HFF-Myc (cell line): ENCODE measurements at regions not wholly inside any gene's neighbourhood (a gene's known extent, or its start where the extent isn't known, plus 50 kb on each side); places are given as distances from the start of the nearest gene placed in this dataset.

ENCODE experiments used
- DNase-seq: peaks from one replicate; pipeline ENCODE4 v3.0.0-alpha.2; 2011; ENCODE audit warnings: low read depth; ENCODE audit errors: extremely low read depth
- H3K4me3 ChIP-seq: replicated peaks from 2 replicates; pipeline ENCODE4 v1.5.1; 2011; ENCODE audit warnings: low read depth, mild to moderate bottlenecking, control low read depth, low read length
- CTCF ChIP-seq: IDR thresholded peaks from 2 replicates; pipeline ENCODE4 v1.5.1; 2012; ENCODE audit warnings: mild to moderate bottlenecking, low read depth, low read length, control low read depth; ENCODE audit errors: missing control alignments

GRCh38 chr11:10993640-10994039 is 135.8 kb upstream of the ZBED5 start:
- no peak for TF ChIP-seq CTCF
- no peak overlapping the region for H3K4me3 ChIP-seq
- no peak for DNase-seq

DNA sequence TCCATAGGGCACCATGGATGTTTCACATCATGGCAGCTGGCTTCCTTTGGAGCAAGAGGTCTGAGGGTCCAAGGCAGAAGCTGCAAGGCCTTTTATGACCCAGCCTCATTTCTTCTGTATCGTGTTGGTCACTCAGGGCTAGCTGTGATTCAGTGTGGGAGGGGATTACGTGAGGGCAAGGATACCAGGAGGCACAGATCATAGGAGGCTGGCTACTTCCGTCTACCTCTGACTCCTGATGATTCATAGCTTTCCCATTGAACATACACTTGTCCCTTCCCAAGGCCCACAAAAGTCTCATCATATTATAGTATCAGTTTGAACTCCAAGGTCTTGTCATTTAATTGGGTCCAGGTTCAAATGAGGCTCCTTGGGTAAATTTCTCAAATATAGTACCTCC is 135.3 kb upstream of the ZBED5 start:
- TF ChIP-seq CTCF: no peak
- DNase-seq: no peak
- no peak overlapping the region for H3K4me3 ChIP-seq

DNA sequence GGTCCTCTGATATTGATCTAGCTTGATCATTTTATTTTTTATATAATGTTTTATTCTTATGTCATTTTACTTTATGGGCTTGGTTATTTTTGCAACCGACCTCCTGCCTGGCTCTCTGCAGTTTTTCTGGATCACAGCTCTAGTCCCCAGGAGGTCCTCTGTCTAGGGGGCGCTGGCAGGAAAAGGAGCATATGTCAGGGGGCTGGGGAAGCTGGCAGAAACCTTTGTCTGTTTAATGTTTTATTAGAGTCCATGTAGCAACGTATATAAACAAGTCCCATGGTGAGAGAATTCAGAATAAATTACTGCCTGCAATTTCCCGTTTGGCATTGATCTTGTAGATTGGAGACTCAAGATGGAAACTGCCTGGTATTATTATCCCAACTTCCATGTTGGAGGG is 133.5 kb upstream of the ZBED5 start:
- TF ChIP-seq CTCF: no peak
- H3K4me3 ChIP-seq: no peak overlapping the region
- no peak for DNase-seq

GRCh38 chr11:10990637-10991193 is 132.9 kb upstream of the ZBED5 start:
- DNase-seq: no peak
- TF ChIP-seq CTCF: no peak
- H3K4me3 ChIP-seq: no peak overlapping the region

DNA sequence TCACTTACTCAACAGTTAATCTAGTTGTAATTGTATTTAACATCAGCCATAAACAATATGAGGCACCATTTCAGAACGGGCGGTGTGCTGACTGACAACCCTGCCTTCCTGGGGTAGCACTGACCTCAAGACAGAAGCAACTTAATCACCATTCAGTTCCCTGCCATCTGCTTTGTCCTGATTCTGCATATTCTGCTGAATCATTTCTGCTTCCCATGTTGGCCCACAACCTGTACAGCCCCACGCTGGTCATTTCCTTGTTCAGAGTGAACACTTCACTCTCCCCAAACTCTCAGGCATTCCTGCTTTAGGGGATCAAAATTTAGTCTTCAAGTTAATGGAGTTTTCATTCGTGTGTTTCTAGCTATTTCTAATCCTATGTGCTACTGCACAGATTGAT is 132.3 kb upstream of the ZBED5 start:
- no peak overlapping the region for H3K4me3 ChIP-seq
- TF ChIP-seq CTCF: no peak
- DNase-seq: no peak

GRCh38 chr11:10986006-10986405 is 128.2 kb upstream of the ZBED5 start:
- no peak overlapping the region for H3K4me3 ChIP-seq
- DNase-seq: no peak
- TF ChIP-seq CTCF: no peak

GRCh38 chr11:10984742-10985141 is 126.9 kb upstream of the ZBED5 start:
- no peak for TF ChIP-seq CTCF
- no peak for DNase-seq

More at GRCh38 chr11:10984742-10985141, 126.9 kb upstream of the ZBED5 start:
- no peak overlapping the region for H3K4me3 ChIP-seq
